H1 (cell line): ENCODE measurements at regions not wholly inside any gene's neighbourhood (a gene's known extent, or its start where the extent isn't known, plus 50 kb on each side); places are given as distances from the start of the nearest gene placed in this dataset.

Experiments
- CTBP2 ChIP-seq: IDR thresholded peaks from 2 replicates; pipeline ENCODE4 v1.7.0; 2011; ENCODE audit warnings: borderline replicate concordance, mild to moderate bottlenecking, moderate library complexity, mixed read lengths, low read length; ENCODE audit not compliant: insufficient read depth, insufficient read length
- FOSL1 ChIP-seq: IDR thresholded peaks from 2 replicates; pipeline ENCODE4 v1.6.1; 2011; ENCODE audit warnings: mild to moderate bottlenecking, low read depth, low read length, moderate library complexity; ENCODE audit not compliant: insufficient read depth
- GABPA ChIP-seq: IDR thresholded peaks from 2 replicates; pipeline ENCODE4 v1.6.1; 2011; ENCODE audit warnings: mild to moderate bottlenecking, low read length, moderate library complexity, borderline replicate concordance; ENCODE audit not compliant: insufficient read depth
- JUN ChIP-seq: IDR thresholded peaks from 2 replicates; pipeline ENCODE4 v1.6.1; 2011; ENCODE audit warnings: low read depth, mild to moderate bottlenecking, improper control_type of control experiment, low read length
- KDM4A ChIP-seq: IDR thresholded peaks from one replicate; pipeline ENCODE4 v1.7.1; 2012; ENCODE audit warnings: low read depth, mild to moderate bottlenecking, moderate library complexity, low read length, inconsistent platforms; ENCODE audit not compliant: severe bottlenecking

- no peak for TF ChIP-seq FOSL1
- TF ChIP-seq GABPA = no peak
- TF ChIP-seq KDM4A = no peak
- TF ChIP-seq JUN = no peak
- no peak for TF ChIP-seq CTBP2
Measured at GRCh38 chr21:28126521-28127174, 866.0 kb downstream of the LTN1 start (continued).
